H9 (cell line): ENCODE measurements at regions not wholly inside any gene's neighbourhood (a gene's known extent, or its start where the extent isn't known, plus 50 kb on each side); places are given as distances from the start of the nearest gene placed in this dataset.
"Not testable (repeated sequence)": the region's sequence is repeated elsewhere in the genome, so short reads cannot be mapped to it uniquely, and the experiment has no call there.

Experiments used
- DNase-seq: peaks from one replicate; pipeline ENCODE4 v3.0.0-alpha.2; 2017
- H2AFZ ChIP-seq: one replicate; pipeline ENCODE4 v1.6.1; 2013; ENCODE audit warnings: mild to moderate bottlenecking, low read length, control low read depth, moderate library complexity
- H2AK5ac ChIP-seq: 2 replicates; pipeline ENCODE4 v1.6.1; 2013; ENCODE audit warnings: low read length, control low read depth, mixed read lengths; ENCODE audit not compliant: insufficient read length
- H2BK120ac ChIP-seq: one replicate; pipeline ENCODE4 v1.6.1; 2013; ENCODE audit warnings: low read depth, mild to moderate bottlenecking, low read length, control low read depth, inconsistent platforms; ENCODE audit not compliant: poor library complexity, severe bottlenecking
- H2BK12ac ChIP-seq: 2 replicates; pipeline ENCODE4 v1.6.1; 2013; ENCODE audit warnings: low read length, control low read depth, mixed read lengths, low read depth; ENCODE audit not compliant: insufficient read length
- H2BK15ac ChIP-seq: 2 replicates; pipeline ENCODE4 v1.6.1; 2013; ENCODE audit warnings: low read depth, low read length, control low read depth
- H2BK20ac ChIP-seq: one replicate; pipeline ENCODE4 v1.6.1; 2013; ENCODE audit warnings: low read depth, mild to moderate bottlenecking, low read length, control low read depth, inconsistent platforms; ENCODE audit not compliant: poor library complexity, severe bottlenecking
- H2BK5ac ChIP-seq: 2 replicates; pipeline ENCODE4 v1.6.1; 2013; ENCODE audit warnings: low read length, control low read depth, mixed read lengths; ENCODE audit not compliant: insufficient read length
- H3K14ac ChIP-seq: 2 replicates; pipeline ENCODE4 v1.6.1; 2013; ENCODE audit warnings: low read length, control low read depth; ENCODE audit not compliant: insufficient read depth
- H3K18ac ChIP-seq: 2 replicates; pipeline ENCODE4 v1.6.1; 2013; ENCODE audit warnings: low read depth, mild to moderate bottlenecking, mixed read lengths, low read length, control low read depth; ENCODE audit not compliant: insufficient read length
- H3K23ac ChIP-seq: 2 replicates; pipeline ENCODE4 v1.6.1; 2013; ENCODE audit warnings: low read length, control low read depth, mixed read lengths, low read depth; ENCODE audit not compliant: insufficient read length
- H3K23me2 ChIP-seq: 2 replicates; pipeline ENCODE4 v1.6.1; 2013; ENCODE audit warnings: low read depth, mild to moderate bottlenecking, mixed read lengths, low read length, control low read depth; ENCODE audit not compliant: insufficient read length, poor library complexity, severe bottlenecking
- H3K27ac ChIP-seq: 2 replicates; pipeline ENCODE4 v1.5.1; 2013; ENCODE audit warnings: low read length, control low read depth, mixed read lengths, low read depth; ENCODE audit not compliant: insufficient read length
- H3K27me3 ChIP-seq: 2 replicates; pipeline ENCODE4 v1.6.1; 2013; ENCODE audit warnings: low read length, control low read depth, inconsistent platforms; ENCODE audit not compliant: insufficient read depth
- H3K4ac ChIP-seq: 2 replicates; pipeline ENCODE4 v1.6.1; 2013; ENCODE audit warnings: low read depth, mild to moderate bottlenecking, control low read depth, inconsistent platforms, low read length, moderate library complexity
- H3K4me1 ChIP-seq: 2 replicates; pipeline ENCODE4 v1.6.1; 2013; ENCODE audit warnings: low read length, control low read depth, inconsistent platforms; ENCODE audit not compliant: insufficient read depth
- H3K4me2 ChIP-seq: 2 replicates; pipeline ENCODE4 v1.6.1; 2013; ENCODE audit warnings: low read length, control low read depth, mixed read lengths; ENCODE audit not compliant: insufficient read length, insufficient read depth
- H3K56ac ChIP-seq: 2 replicates; pipeline ENCODE4 v1.6.1; 2013; ENCODE audit warnings: low read depth, mild to moderate bottlenecking, mixed read lengths, low read length, control low read depth; ENCODE audit not compliant: insufficient read length
- H3K79me1 ChIP-seq: 2 replicates; pipeline ENCODE4 v1.6.1; 2013; ENCODE audit warnings: low read depth, mild to moderate bottlenecking, moderate library complexity, low read length, control low read depth, inconsistent platforms; ENCODE audit not compliant: insufficient read depth, poor library complexity, severe bottlenecking
- H3K79me2 ChIP-seq: 2 replicates; pipeline ENCODE4 v1.6.1; 2013; ENCODE audit warnings: low read length, control low read depth, inconsistent platforms; ENCODE audit not compliant: insufficient read depth
- H3K9ac ChIP-seq: 2 replicates; pipeline ENCODE4 v1.6.1; 2013; ENCODE audit warnings: low read length, control low read depth, mixed read lengths; ENCODE audit not compliant: insufficient read length; ENCODE audit errors: extremely low read depth
- H3K9me3 ChIP-seq: one replicate; pipeline ENCODE4 v1.6.1; 2013; ENCODE audit warnings: low read depth, low read length, inconsistent platforms; ENCODE audit not compliant: control insufficient read depth
- H3T11ph ChIP-seq: one replicate; pipeline ENCODE4 v1.6.1; 2013; ENCODE audit warnings: mild to moderate bottlenecking, low read length, control low read depth, inconsistent platforms
- H4K20me1 ChIP-seq: one replicate; pipeline ENCODE4 v1.6.1; 2013; ENCODE audit not compliant: control insufficient read depth, insufficient read length, insufficient read depth
- H4K5ac ChIP-seq: 2 replicates; pipeline ENCODE4 v1.6.1; 2013; ENCODE audit warnings: low read depth, mild to moderate bottlenecking, mixed read lengths, low read length, control low read depth; ENCODE audit not compliant: insufficient read length
- H4K8ac ChIP-seq: replicated peaks from 2 replicates; pipeline ENCODE4 v1.6.1; 2013; ENCODE audit warnings: low read length, control low read depth, mixed read lengths, low read depth; ENCODE audit not compliant: insufficient read length
- H4K91ac ChIP-seq: 2 replicates; pipeline ENCODE4 v1.6.1; 2013; ENCODE audit warnings: low read depth, mild to moderate bottlenecking, moderate library complexity, mixed read lengths, low read length, control low read depth; ENCODE audit not compliant: insufficient read length
- H3K27ac Mint-ChIP-seq, 3 experiments: 2 replicates in 2 of 3; 3 replicates in 1 of 3; pipeline ENCODE4 v1.8.0; 2020 to 2021; ENCODE audit warnings: mixed read lengths in 3 of 3, mild to moderate bottlenecking in 1 of 3, moderate library complexity in 1 of 3
- H3K27me3 Mint-ChIP-seq: 2 replicates; pipeline ENCODE4 v1.8.0; 2021; ENCODE audit warnings: low read depth, mild to moderate bottlenecking, moderate library complexity, mixed read lengths
- H3K36me3 Mint-ChIP-seq, 3 experiments: 2 replicates in 2 of 3; 3 replicates in 1 of 3; pipeline ENCODE4 v1.8.0; 2020 to 2021; ENCODE audit warnings: low read depth in 3 of 3, mixed read lengths in 3 of 3; ENCODE audit not compliant: insufficient read depth in 1 of 3
- H3K4me1 Mint-ChIP-seq, 2 experiments: 2 replicates each; pipeline ENCODE4 v1.8.0; 2020; ENCODE audit warnings: mixed read lengths in 2 of 2
- H3K4me3 Mint-ChIP-seq, 2 experiments: 2 replicates in 1 of 2; 3 replicates in 1 of 2; pipeline ENCODE4 v1.8.0; 2020 to 2021; ENCODE audit warnings: mild to moderate bottlenecking in 2 of 2, mixed read lengths in 2 of 2, moderate library complexity in 1 of 2
- H3K9me3 Mint-ChIP-seq, 2 experiments: 2 replicates in 1 of 2; 3 replicates in 1 of 2; pipeline ENCODE4 v1.8.0; 2020; ENCODE audit warnings: mild to moderate bottlenecking in 2 of 2, mixed read lengths in 2 of 2, moderate library complexity in 1 of 2
- CTCF ChIP-seq: fragments of 200-600 bp; sonication (generic); conservative IDR thresholded peaks from 3 replicates; pipeline ENCODE4 v1.8.0; 2021; ENCODE audit warnings: antibody characterized with exemption, mild to moderate bottlenecking
- WGBS: extraction: QIAGEN DNeasy Blood & Tissue Kit; methylation state at CpG from one replicate; pipeline ENCODE4 v1.1.7; 2013; ENCODE audit warnings: missing lambda C conversion rate, low lambda C conversion rate, mixed read lengths; ENCODE audit not compliant: insufficient read length; ENCODE audit errors: extremely low coverage; 5-methylcytosine and 5-hydroxymethylcytosine counted together

- Histone ChIP-seq H3K56ac (no peak overlapping the region), H2AK5ac (no peak overlapping the region), H3K9ac (no peak overlapping the region), H2BK120ac (no peak overlapping the region), H4K20me1 (no peaks in the 10 kb centered on the region), H2BK5ac (no peak overlapping the region), H3K4ac (no peak overlapping the region), H2BK12ac (no peak overlapping the region), H2AFZ (no peak overlapping the region), H3K27ac (no peak overlapping the region), H3K79me1 (no peaks in the 10 kb centered on the region), H3K23me2 (no peaks in the 10 kb centered on the region), H3K18ac (no peak overlapping the region), H4K8ac (no peak overlapping the region), H3K27me3 (no peaks in the 10 kb centered on the region), H3K14ac (no peak overlapping the region), H2BK20ac (no peak overlapping the region), H4K5ac (no peak overlapping the region), H2BK15ac (no peak overlapping the region), H3K9me3 (no peaks in the 10 kb centered on the region), H3K4me2 (no peak overlapping the region), H4K91ac (no peak overlapping the region), H3K79me2 (no peaks in the 10 kb centered on the region), H3K4me1 (no peaks in the 10 kb centered on the region), H3T11ph (no peak overlapping the region), H3K23ac (no peak overlapping the region)
- TF ChIP-seq CTCF: no peak
- no peak for DNase-seq
- Mint-ChIP-seq H3K4me3 (no peak overlapping the region), H3K36me3 (peaks cover 0 to 9% (median 7%) of the 10 kb centered on the region in 3 experiments; a peak in 2 of 7 replicates), H3K27me3 (no peaks in the 10 kb centered on the region; the same call in 1 of the 2 replicates), H3K9me3 (peaks cover 7% of the 10 kb centered on the region in 2 experiments; a peak in 4 of 5 replicates), H3K27ac (no peak overlapping the region; a peak in 1 of 7 replicates), H3K4me1 (peaks cover 3 to 4% of the 10 kb centered on the region in 2 experiments; a peak in 2 of 4 replicates)
- no CpG with 5 or more reads among the region's 2 CpGs for WGBS
Measured at GRCh38 chr4:167854881-167855280, 237.5 kb upstream of the ANXA10 start.

DNA sequence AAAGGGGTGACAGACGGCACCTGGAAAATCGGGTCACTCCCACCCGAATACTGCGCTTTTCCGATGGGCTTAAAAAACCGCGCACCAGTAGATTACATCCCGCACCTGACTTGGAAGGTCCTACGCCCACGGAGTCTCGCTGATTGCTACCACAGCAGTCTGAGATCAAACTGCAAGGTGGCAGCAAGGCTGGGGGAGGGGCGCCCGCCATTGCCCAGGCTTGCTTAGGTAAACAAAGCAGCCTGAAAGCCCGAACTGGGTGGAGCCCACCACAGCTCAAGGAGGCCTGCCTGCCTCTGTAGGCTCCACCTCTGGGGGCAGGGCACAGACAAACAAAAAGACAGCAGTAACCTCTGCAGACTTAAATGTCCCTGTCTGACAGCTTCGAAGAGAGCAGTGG is 234.2 kb upstream of the ANXA10 start:
- no CpG with 5 or more reads among the region's 15 CpGs for WGBS
- H2BK20ac ChIP-seq, H4K91ac ChIP-seq, H3K9me3 ChIP-seq, H3K4me3 Mint-ChIP-seq, H4K20me1 ChIP-seq, H4K8ac ChIP-seq, H2AK5ac ChIP-seq, H3K9ac ChIP-seq, H3K4me1 ChIP-seq, H3K27me3 ChIP-seq, H3K4me1 Mint-ChIP-seq, H3K23ac ChIP-seq, H2BK12ac ChIP-seq, H3K79me1 ChIP-seq, H3K27ac ChIP-seq, H3K56ac ChIP-seq, H3K18ac ChIP-seq, H4K5ac ChIP-seq, H3K4me2 ChIP-seq, H2BK5ac ChIP-seq, H3K79me2 ChIP-seq, H2BK15ac ChIP-seq, H3T11ph ChIP-seq, H2BK120ac ChIP-seq, H3K27me3 Mint-ChIP-seq, H2AFZ ChIP-seq, H3K23me2 ChIP-seq, H3K14ac ChIP-seq, H3K4ac ChIP-seq: not testable (repeated sequence)
- Mint-ChIP-seq H3K36me3 (peaks cover 1 to 13% (median 11%) of the 10 kb centered on the region in 3 experiments; a peak in 5 of 7 replicates), H3K27ac (peak overlapping the region in 1 of 3 experiments; percentile 81; a peak in 2 of 7 replicates), H3K9me3 (peaks cover 13% of the 10 kb centered on the region in 2 experiments; a peak in 4 of 5 replicates)
- peak; percentile 35 for DNase-seq
